ENCODE measurements at regions not wholly inside any gene's neighbourhood (a gene's known extent, or its start where the extent isn't known, plus 50 kb on each side); places are given as distances from the start of the nearest gene placed in this dataset.
"Not testable (repeated sequence)": the region's sequence is repeated elsewhere in the genome, so short reads cannot be mapped to it uniquely, and the experiment has no call there.

DNA sequence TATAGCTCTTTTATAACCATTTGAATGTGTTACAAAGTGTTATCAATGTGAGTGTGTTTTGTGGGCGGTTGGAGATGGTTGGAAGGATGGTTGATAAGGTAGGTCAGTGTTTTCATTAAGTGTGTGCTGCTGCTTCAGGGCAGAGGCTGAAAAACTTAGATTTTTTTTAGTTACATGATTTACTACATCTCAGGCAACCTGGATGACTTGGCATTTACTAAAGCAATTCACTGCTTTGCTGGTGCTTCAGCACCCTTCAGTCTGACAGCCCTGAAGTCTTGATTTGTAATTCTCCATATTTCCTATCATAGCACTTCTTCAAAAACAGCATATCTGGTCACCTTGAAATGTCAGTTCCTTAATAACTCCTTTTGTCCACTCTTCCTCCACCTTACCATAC is 151.8 kb downstream of the KBTBD2 start:
- POLR2A ChIA-PET; H3K36me3 ChIP-seq (ENCODE audit: control insufficient read depth in 1 of 2, insufficient read depth in 2 of 2, low read length in 2 of 2); H3K4me1 ChIP-seq (ENCODE audit: control insufficient read depth in 1 of 2, insufficient read depth in 2 of 2, low read length in 2 of 2); ATAC-seq; H3K27ac ChIP-seq (ENCODE audit: low read depth, low read length); DNase-seq (ENCODE audit: low read depth, low spot score); intact Hi-C loops (cut with micrococcal nuclease); H2AFZ ChIP-seq (ENCODE audit: low read depth, low read length, poor library complexity, severe bottlenecking); RAD21 ChIA-PET (ENCODE audit: low non-redundant PET in 1 of 2, low total read pairs in 2 of 2, uncharacterized antibody in 2 of 2, unreplicated experiment in 2 of 2); H3K4me2 ChIP-seq (ENCODE audit: low read length); BruUV-seq (replicated peaks); H4K20me1 ChIP-seq (ENCODE audit: insufficient read depth); H3K9me3 ChIP-seq (ENCODE audit: control insufficient read depth in 1 of 2, insufficient read depth in 1 of 2, low read depth in 1 of 2, low read length in 2 of 2); H3K4me3 ChIP-seq (replicated peaks in 1 of 2; ENCODE audit: low read depth in 1 of 2, low read length in 2 of 2); CTCF ChIA-PET; H3K9ac ChIP-seq (ENCODE audit: low read length); H3K79me2 ChIP-seq (ENCODE audit: insufficient read depth, low read length); H3K9me2 ChIP-seq (ENCODE audit: insufficient read depth); H3K27me3 ChIP-seq (ENCODE audit: insufficient read depth, low read length): not testable (repeated sequence)

DNA sequence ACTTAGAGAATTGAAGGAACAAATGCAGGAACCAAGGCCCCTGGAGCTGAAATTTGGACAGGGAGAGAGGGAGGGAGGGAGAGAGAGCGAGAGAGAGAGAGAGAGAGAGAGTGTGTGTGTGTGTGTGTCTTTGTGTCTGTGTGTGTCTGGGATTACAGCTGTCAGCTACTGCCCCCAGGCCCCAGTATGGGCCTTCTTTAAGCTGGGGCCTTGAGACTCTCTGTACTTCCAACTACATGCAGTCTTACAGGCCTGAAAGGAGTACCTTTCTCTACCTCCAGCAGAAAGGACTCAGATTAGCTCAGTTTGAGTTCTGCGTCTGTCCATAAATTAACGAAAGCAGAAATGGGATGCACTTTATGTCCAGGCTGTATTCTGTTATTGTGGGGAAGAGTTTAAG is 153.2 kb downstream of the KBTBD2 start:
- not testable (repeated sequence) for BruUV-seq (replicated peaks); H3K79me2 ChIP-seq (ENCODE audit: insufficient read depth, low read length); H2AFZ ChIP-seq (ENCODE audit: low read depth, low read length, poor library complexity, severe bottlenecking)

GRCh38 chr7:32732767-32733166 is 158.8 kb downstream of the KBTBD2 start:
- DNase-seq (ENCODE audit: low read depth, low spot score); RAD21 ChIA-PET (ENCODE audit: low non-redundant PET in 1 of 2, low total read pairs in 2 of 2, uncharacterized antibody in 2 of 2, unreplicated experiment in 2 of 2); H2AFZ ChIP-seq (ENCODE audit: low read depth, low read length, poor library complexity, severe bottlenecking); CTCF ChIA-PET; ATAC-seq; H3K27me3 ChIP-seq (ENCODE audit: insufficient read depth, low read length); H3K36me3 ChIP-seq (ENCODE audit: control insufficient read depth in 1 of 2, insufficient read depth in 2 of 2, low read length in 2 of 2); H3K4me1 ChIP-seq (ENCODE audit: control insufficient read depth in 1 of 2, insufficient read depth in 2 of 2, low read length in 2 of 2); H3K27ac ChIP-seq (ENCODE audit: low read depth, low read length); POLR2A ChIA-PET; H3K9ac ChIP-seq (ENCODE audit: low read length); H3K4me2 ChIP-seq (ENCODE audit: low read length); H3K79me2 ChIP-seq (ENCODE audit: insufficient read depth, low read length); H3K9me2 ChIP-seq (ENCODE audit: insufficient read depth); H3K4me3 ChIP-seq (replicated peaks in 1 of 2; ENCODE audit: low read depth in 1 of 2, low read length in 2 of 2); H4K20me1 ChIP-seq (ENCODE audit: insufficient read depth); intact Hi-C loops (cut with micrococcal nuclease); BruUV-seq (replicated peaks); H3K9me3 ChIP-seq (ENCODE audit: control insufficient read depth in 1 of 2, insufficient read depth in 1 of 2, low read depth in 1 of 2, low read length in 2 of 2): not testable (repeated sequence)

More for the DNA sequence above, 153.2 kb downstream of the KBTBD2 start:
- H3K9me3 ChIP-seq (ENCODE audit: control insufficient read depth in 1 of 2, insufficient read depth in 1 of 2, low read depth in 1 of 2, low read length in 2 of 2); H3K27me3 ChIP-seq (ENCODE audit: insufficient read depth, low read length); intact Hi-C loops (cut with micrococcal nuclease); H4K20me1 ChIP-seq (ENCODE audit: insufficient read depth); H3K27ac ChIP-seq (ENCODE audit: low read depth, low read length); RAD21 ChIA-PET (ENCODE audit: low non-redundant PET in 1 of 2, low total read pairs in 2 of 2, uncharacterized antibody in 2 of 2, unreplicated experiment in 2 of 2); POLR2A ChIA-PET; H3K9ac ChIP-seq (ENCODE audit: low read length); ATAC-seq; CTCF ChIA-PET; H3K4me2 ChIP-seq (ENCODE audit: low read length); DNase-seq (ENCODE audit: low read depth, low spot score); H3K4me3 ChIP-seq (replicated peaks in 1 of 2; ENCODE audit: low read depth in 1 of 2, low read length in 2 of 2); H3K9me2 ChIP-seq (ENCODE audit: insufficient read depth); H3K36me3 ChIP-seq (ENCODE audit: control insufficient read depth in 1 of 2, insufficient read depth in 2 of 2, low read length in 2 of 2); H3K4me1 ChIP-seq (ENCODE audit: control insufficient read depth in 1 of 2, insufficient read depth in 2 of 2, low read length in 2 of 2): not testable (repeated sequence)
